Mesendoderm (in vitro differentiated cells): ENCODE measurements at regions not wholly inside any gene's neighbourhood (a gene's known extent, or its start where the extent isn't known, plus 50 kb on each side); places are given as distances from the start of the nearest gene placed in this dataset.

ENCODE experiments used
- DNase-seq: peaks from one replicate; pipeline ENCODE4 v3.0.0; 2013
- H2AK5ac ChIP-seq: 2 replicates; pipeline ENCODE4 v1.6.1; 2013; ENCODE audit warnings: low read length, inconsistent platforms
- H2BK120ac ChIP-seq: 2 replicates; pipeline ENCODE4 v1.6.1; 2013; ENCODE audit warnings: low read depth, mild to moderate bottlenecking, low read length, moderate library complexity, mixed read lengths
- H2BK15ac ChIP-seq: replicated peaks from 2 replicates; pipeline ENCODE4 v1.6.1; 2013; ENCODE audit warnings: low read depth, mild to moderate bottlenecking, moderate library complexity
- H2BK5ac ChIP-seq: 2 replicates; pipeline ENCODE4 v1.6.1; 2013; ENCODE audit warnings: low read length, inconsistent platforms
- H3K18ac ChIP-seq: 2 replicates; pipeline ENCODE4 v1.6.1; 2013; ENCODE audit warnings: mild to moderate bottlenecking, low read length, mixed read lengths
- H3K23ac ChIP-seq: one replicate; pipeline ENCODE4 v1.6.1; 2013; ENCODE audit warnings: low read length
- H3K27ac ChIP-seq: 2 replicates; pipeline ENCODE4 v1.5.1; 2013; ENCODE audit warnings: low read depth, mild to moderate bottlenecking, inconsistent platforms, low read length, moderate library complexity
- H3K27me3 ChIP-seq: 2 replicates; pipeline ENCODE4 v1.6.1; 2013; ENCODE audit warnings: low read length, control low read depth, mild to moderate bottlenecking, inconsistent platforms; ENCODE audit not compliant: insufficient read depth, poor library complexity
- H3K36me3 ChIP-seq: 2 replicates; pipeline ENCODE4 v1.6.1; 2013; ENCODE audit warnings: low read length, inconsistent platforms; ENCODE audit not compliant: control insufficient read depth, insufficient read depth
- H3K4ac ChIP-seq: one replicate; pipeline ENCODE4 v1.6.1; 2013; ENCODE audit warnings: low read depth, mild to moderate bottlenecking, low read length, moderate library complexity
- H3K4me1 ChIP-seq: 2 replicates; pipeline ENCODE4 v1.6.1; 2013; ENCODE audit warnings: low read depth, low read length, inconsistent platforms; ENCODE audit not compliant: control insufficient read depth
- H3K4me2 ChIP-seq: 2 replicates; pipeline ENCODE4 v1.6.1; 2013; ENCODE audit warnings: low read length
- H3K4me3 ChIP-seq: 2 replicates; pipeline ENCODE4 v1.5.1; 2013; ENCODE audit warnings: mild to moderate bottlenecking, low read length
- H3K56ac ChIP-seq: one replicate; pipeline ENCODE4 v1.6.1; 2013; ENCODE audit warnings: low read length
- H3K79me1 ChIP-seq: 2 replicates; pipeline ENCODE4 v1.6.1; 2013; ENCODE audit warnings: low read length, inconsistent platforms
- H3K79me2 ChIP-seq: 2 replicates; pipeline ENCODE4 v1.6.1; 2013; ENCODE audit warnings: mild to moderate bottlenecking, low read length; ENCODE audit not compliant: control insufficient read depth, insufficient read depth
- H3K9ac ChIP-seq: 2 replicates; pipeline ENCODE4 v1.6.1; 2013; ENCODE audit warnings: low read length, inconsistent platforms
- H4K5ac ChIP-seq: one replicate; pipeline ENCODE4 v1.6.1; 2013; ENCODE audit warnings: low read length
- H4K8ac ChIP-seq: one replicate; pipeline ENCODE4 v1.6.1; 2013; ENCODE audit warnings: low read depth, mild to moderate bottlenecking, control low read depth, low read length, moderate library complexity
- WGBS: extraction: QIAGEN DNeasy Blood & Tissue Kit; methylation state at CpG from one replicate; pipeline ENCODE4 v1.1.7; 2013; ENCODE audit warnings: low lambda C conversion rate, missing lambda C conversion rate; ENCODE audit not compliant: insufficient coverage; ENCODE audit errors: extremely low coverage; 5-methylcytosine and 5-hydroxymethylcytosine counted together

DNA sequence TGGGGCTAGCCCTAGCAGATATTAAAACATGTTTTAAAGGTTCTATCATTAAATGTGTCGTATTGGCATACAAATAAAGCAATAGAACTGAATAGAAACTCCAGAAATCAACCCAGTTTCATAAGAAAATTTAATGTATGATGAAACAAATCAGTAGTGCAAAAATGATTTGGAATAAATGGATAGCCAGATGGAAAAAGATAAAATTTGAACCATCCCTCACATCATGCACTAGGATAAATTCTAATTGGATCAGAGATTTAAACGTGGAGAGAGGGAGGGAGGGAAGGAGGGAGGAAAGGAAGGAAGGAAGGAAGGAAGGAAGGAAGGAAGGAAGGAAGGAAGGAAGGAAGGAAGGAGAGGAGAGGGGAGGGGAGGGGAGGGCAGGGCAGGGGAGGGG lies 235.3 kb downstream of the SEC61B start:
- no peak overlapping the region for H3K4me2 ChIP-seq
- no peak overlapping the region for H3K23ac ChIP-seq
- H2BK120ac ChIP-seq, result no peak overlapping the region
- no peak overlapping the region for H4K8ac ChIP-seq
- H3K27me3 ChIP-seq, result no peaks in the 10 kb centered on the region
- no peaks in the 10 kb centered on the region for H3K79me2 ChIP-seq
- H4K5ac ChIP-seq, result no peak overlapping the region
- H2AK5ac ChIP-seq, result no peak overlapping the region
- no peak for DNase-seq
- H3K9ac ChIP-seq, result no peak overlapping the region
- H3K27ac ChIP-seq, result no peak overlapping the region
- H3K56ac ChIP-seq, result no peak overlapping the region
- H2BK5ac ChIP-seq, result no peak overlapping the region
- H2BK15ac ChIP-seq, result no peak overlapping the region
- no peak overlapping the region for H3K4ac ChIP-seq
- H3K36me3 ChIP-seq, result no peaks in the 10 kb centered on the region
- no CpG with 5 or more reads among the region's 2 CpGs for WGBS
- no peaks in the 10 kb centered on the region for H3K4me1 ChIP-seq
- H3K79me1 ChIP-seq, result no peaks in the 10 kb centered on the region
- no peak overlapping the region for H3K4me3 ChIP-seq
- no peak overlapping the region for H3K18ac ChIP-seq

- Histone ChIP-seq H4K5ac (no peak overlapping the region), H3K27me3 (no peaks in the 10 kb centered on the region), H3K23ac (no peak overlapping the region), H3K4me2 (no peak overlapping the region), H3K36me3 (no peaks in the 10 kb centered on the region), H3K27ac (no peak overlapping the region), H2BK5ac (no peak overlapping the region), H3K4me1 (no peaks in the 10 kb centered on the region), H3K56ac (no peak overlapping the region), H4K8ac (no peak overlapping the region), H3K4me3 (no peak overlapping the region), H2AK5ac (no peak overlapping the region), H2BK15ac (no peak overlapping the region), H3K18ac (no peak overlapping the region), H3K79me1 (no peaks in the 10 kb centered on the region), H3K79me2 (no peaks in the 10 kb centered on the region), H3K9ac (no peak overlapping the region), H3K4ac (no peak overlapping the region), H2BK120ac (no peak overlapping the region)
- DNase-seq, result no peak
- no CpG with 5 or more reads among the region's 1 CpG for WGBS
Observed at GRCh38 chr9:99457981-99458380, 235.9 kb downstream of the SEC61B start.

- H3K27ac ChIP-seq, result no peak overlapping the region
- no peak overlapping the region for H2BK120ac ChIP-seq
- H3K36me3 ChIP-seq, result no peaks in the 10 kb centered on the region
- no peak overlapping the region for H3K4ac ChIP-seq
- DNase-seq, result no peak
- no peak overlapping the region for H2BK5ac ChIP-seq
- no peak overlapping the region for H2BK15ac ChIP-seq
- no peak overlapping the region for H3K18ac ChIP-seq
- no peak overlapping the region for H2AK5ac ChIP-seq
- no peaks in the 10 kb centered on the region for H3K79me1 ChIP-seq
- no peak overlapping the region for H3K4me2 ChIP-seq
- no peak overlapping the region for H3K56ac ChIP-seq
- no peak overlapping the region for H4K5ac ChIP-seq
- H3K4me3 ChIP-seq, result no peak overlapping the region
- no peak overlapping the region for H4K8ac ChIP-seq
- H3K27me3 ChIP-seq, result no peaks in the 10 kb centered on the region
- H3K79me2 ChIP-seq, result no peaks in the 10 kb centered on the region
- no peak overlapping the region for H3K23ac ChIP-seq
- no peak overlapping the region for H3K9ac ChIP-seq
- H3K4me1 ChIP-seq, result peaks cover under 1% of the 10 kb centered on the region
- WGBS, result no CpG with 5 or more reads among the region's 9 CpGs
Observed at GRCh38 chr9:99459919-99460318, 237.8 kb downstream of the SEC61B start.

- Histone ChIP-seq H3K79me1 (no peaks in the 10 kb centered on the region), H3K36me3 (no peaks in the 10 kb centered on the region), H3K18ac (no peak overlapping the region), H3K27ac (no peak overlapping the region), H3K23ac (no peak overlapping the region), H2AK5ac (no peak overlapping the region), H3K4me3 (no peak overlapping the region), H4K5ac (no peak overlapping the region), H3K4me2 (no peak overlapping the region), H3K27me3 (no peaks in the 10 kb centered on the region), H3K4me1 (peaks cover 4% of the 10 kb centered on the region), H3K79me2 (no peaks in the 10 kb centered on the region), H2BK120ac (no peak overlapping the region), H2BK15ac (no peak overlapping the region), H3K4ac (no peak overlapping the region), H3K9ac (no peak overlapping the region), H3K56ac (no peak overlapping the region), H2BK5ac (no peak overlapping the region), H4K8ac (no peak overlapping the region)
- no CpG with 5 or more reads among the region's 4 CpGs for WGBS
- DNase-seq, result no peak
Observed at GRCh38 chr9:99463131-99463530, 241.0 kb downstream of the SEC61B start.

DNA sequence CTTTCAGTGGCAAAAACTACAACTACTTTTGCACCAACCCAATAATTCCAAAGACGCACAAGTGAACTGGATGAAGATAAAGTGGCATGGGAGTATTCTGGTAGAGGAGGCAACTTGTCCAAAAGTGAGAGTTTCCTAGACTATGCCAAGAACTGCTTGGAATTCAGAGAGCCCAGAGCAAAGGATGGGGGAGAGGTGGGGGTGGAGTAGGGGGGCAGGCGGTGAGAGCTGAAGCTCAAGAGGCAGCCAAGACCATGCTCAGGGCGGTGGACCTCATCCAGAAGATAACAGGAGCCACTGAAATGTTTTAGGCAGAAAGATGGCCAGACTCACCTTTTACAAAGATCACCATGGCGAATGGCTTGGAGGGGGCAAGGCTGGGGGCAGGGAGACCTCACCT lies 242.5 kb downstream of the SEC61B start:
- Histone ChIP-seq H2AK5ac (no peak overlapping the region), H3K27ac (no peak overlapping the region), H3K79me1 (no peaks in the 10 kb centered on the region), H3K4me1 (peaks cover 4% of the 10 kb centered on the region), H3K79me2 (no peaks in the 10 kb centered on the region), H3K18ac (no peak overlapping the region), H3K36me3 (no peaks in the 10 kb centered on the region), H4K8ac (no peak overlapping the region), H4K5ac (no peak overlapping the region), H2BK15ac (no peak overlapping the region), H3K27me3 (no peaks in the 10 kb centered on the region), H3K4me3 (no peak overlapping the region), H2BK5ac (no peak overlapping the region), H2BK120ac (no peak overlapping the region), H3K9ac (no peak overlapping the region), H3K23ac (no peak overlapping the region), H3K56ac (no peak overlapping the region), H3K4me2 (no peak overlapping the region), H3K4ac (no peak overlapping the region)
- whole genome bisulfite sequencing, result no CpG with 5 or more reads among the region's 4 CpGs
- no peak for DNase-seq

- no peak overlapping the region for H3K18ac ChIP-seq
- no peak overlapping the region for H3K9ac ChIP-seq
- H3K36me3 ChIP-seq, result no peaks in the 10 kb centered on the region
- H2BK5ac ChIP-seq, result no peak overlapping the region
- H2BK120ac ChIP-seq, result no peak overlapping the region
- H4K5ac ChIP-seq, result no peak overlapping the region
- H3K4me2 ChIP-seq, result no peak overlapping the region
- H2BK15ac ChIP-seq, result no peak overlapping the region
- no peak overlapping the region for H3K27ac ChIP-seq
- H3K4me3 ChIP-seq, result no peak overlapping the region
- peak overlapping the region; percentile 44 for H3K56ac ChIP-seq
- H3K79me1 ChIP-seq, result no peaks in the 10 kb centered on the region
- no peak overlapping the region for H2AK5ac ChIP-seq
- H4K8ac ChIP-seq, result no peak overlapping the region
- WGBS, result no CpG with 5 or more reads among the region's 7 CpGs
- DNase-seq, result no peak
- no peaks in the 10 kb centered on the region for H3K79me2 ChIP-seq
- H3K27me3 ChIP-seq, result no peaks in the 10 kb centered on the region
- no peak overlapping the region for H3K4ac ChIP-seq
- peaks cover 4% of the 10 kb centered on the region for H3K4me1 ChIP-seq
- H3K23ac ChIP-seq, result no peak overlapping the region
Observed at GRCh38 chr9:99465231-99465907, 243.3 kb downstream of the SEC61B start.
